H1 (cell line): ENCODE measurements at regions not wholly inside any gene's neighbourhood (a gene's known extent, or its start where the extent isn't known, plus 50 kb on each side); places are given as distances from the start of the nearest gene placed in this dataset.

Experiments
- CTCF ChIA-PET: fragments of 300-600 bp; sonication (Branson Sonifier 250); formaldehyde crosslinking; loops from one replicate; lab custom pipeline; 2021; ENCODE audit not compliant: partially characterized antibody; lab: Charles Lee
- POLR2A ChIA-PET: fragments of 300-600 bp; sonication (Branson Sonifier 250); formaldehyde crosslinking; loops from one replicate; lab custom pipeline; 2021; ENCODE audit warnings: inconsistent platforms; ENCODE audit not compliant: partially characterized antibody; lab: Charles Lee
- DNase-seq, 2 experiments: peaks; one replicate each; pipeline versions ENCODE4 v3.0.0 to v3.0.0-alpha.2; 2010 to 2022; ENCODE audit warnings: low spot score in 2 of 2, low read depth in 1 of 2, mixed read lengths in 1 of 2
- FAIRE-seq: peaks from 2 replicates; lab custom pipeline; 2011; peaks lifted over from hg19 to GRCh38; lab: Jason Lieb, UNC
- H2AFZ ChIP-seq: 2 replicates; pipeline ENCODE4 v1.8.1; 2012; ENCODE audit warnings: low read length, inconsistent platforms
- H2AK5ac ChIP-seq: 2 replicates; pipeline ENCODE4 v1.6.1; 2013; ENCODE audit warnings: low read depth, low read length
- H2BK120ac ChIP-seq: replicated peaks from 2 replicates; pipeline ENCODE3; 2013; ENCODE audit warnings: low read depth, low read length, inconsistent platforms
- H2BK12ac ChIP-seq: 2 replicates; pipeline ENCODE4 v1.6.1; 2013; ENCODE audit warnings: low read depth, low read length
- H2BK15ac ChIP-seq: 2 replicates; pipeline ENCODE4 v1.6.1; 2013; ENCODE audit warnings: low read length
- H2BK20ac ChIP-seq: 2 replicates; pipeline ENCODE4 v1.6.1; 2013; ENCODE audit warnings: low read length
- H2BK5ac ChIP-seq: 2 replicates; pipeline ENCODE4 v1.6.1; 2013; ENCODE audit warnings: low read depth, low read length
- H3K14ac ChIP-seq: 2 replicates; pipeline ENCODE4 v1.6.1; 2013; ENCODE audit warnings: inconsistent platforms; ENCODE audit not compliant: insufficient read length
- H3K18ac ChIP-seq: 2 replicates; pipeline ENCODE4 v1.6.1; 2013; ENCODE audit warnings: low read length; ENCODE audit errors: extremely low read depth
- H3K23ac ChIP-seq: 2 replicates; pipeline ENCODE4 v1.6.1; 2013; ENCODE audit warnings: inconsistent platforms; ENCODE audit not compliant: insufficient read length
- H3K23me2 ChIP-seq: 2 replicates; pipeline ENCODE4 v1.6.1; 2013; ENCODE audit warnings: low read depth, low read length
- H3K27ac ChIP-seq: 2 replicates; pipeline ENCODE4 v1.6.1; 2011; ENCODE audit warnings: low read depth, low read length, inconsistent platforms
- H3K27me3 ChIP-seq, 4 experiments: replicated peaks in 1 of 4; 1 replicate in 1 of 4; 2 replicates in 3 of 4; pipeline versions ENCODE4 v1.6.1 to v1.8.1; 2011 to 2013; ENCODE audit warnings: low read length in 3 of 4, mild to moderate bottlenecking in 3 of 4, inconsistent platforms in 2 of 4, mixed read lengths in 2 of 4, moderate library complexity in 1 of 4; ENCODE audit not compliant: control insufficient read depth in 3 of 4, insufficient read depth in 3 of 4; ENCODE audit errors: extremely low read depth in 1 of 4
- H3K36me3 ChIP-seq, 4 experiments: 2 replicates each; pipeline versions ENCODE4 v1.6.1 to v1.8.1; 2011 to 2013; ENCODE audit warnings: mild to moderate bottlenecking in 4 of 4, low read length in 3 of 4, moderate library complexity in 2 of 4, control low read depth in 1 of 4, inconsistent platforms in 1 of 4; ENCODE audit not compliant: insufficient read depth in 4 of 4, control insufficient read depth in 2 of 4
- H3K4ac ChIP-seq: replicated peaks from 2 replicates; pipeline ENCODE3; 2013; ENCODE audit warnings: low read length, low read depth, mixed read lengths, inconsistent platforms; ENCODE audit not compliant: insufficient read length
- H3K4me1 ChIP-seq, 4 experiments: replicated peaks in 1 of 4; 1 replicate in 1 of 4; 2 replicates in 3 of 4; pipeline versions ENCODE4 v1.6.1 to v1.8.1; 2011 to 2013; ENCODE audit warnings: low read length in 3 of 4, inconsistent platforms in 2 of 4, mixed read lengths in 1 of 4; ENCODE audit not compliant: insufficient read depth in 4 of 4, control insufficient read depth in 3 of 4
- H3K4me2 ChIP-seq, 2 experiments: 2 replicates each; pipeline versions ENCODE4 v1.6.1 to v1.8.1; 2011 to 2013; ENCODE audit warnings: low read depth in 2 of 2, low read length in 2 of 2, control low read depth in 1 of 2, inconsistent platforms in 1 of 2, mild to moderate bottlenecking in 1 of 2; ENCODE audit not compliant: insufficient read depth in 1 of 2
- H3K4me3 ChIP-seq, 4 experiments: fragments of 200-600, 300-600 bp in 1 of 4; sonication (generic), shearing (Covaris generic), sonication (Bioruptor Twin) in 1 of 4; 2 replicates each; pipeline versions ENCODE4 v1.5.1 to v1.8.1; 2011 to 2016; ENCODE audit warnings: low read length in 4 of 4, low read depth in 3 of 4, control low read depth in 2 of 4, inconsistent platforms in 2 of 4, mild to moderate bottlenecking in 2 of 4, mixed read lengths in 1 of 4, moderate library complexity in 1 of 4; ENCODE audit not compliant: insufficient read depth in 2 of 4; ENCODE audit errors: extremely low read depth in 1 of 4
- H3K56ac ChIP-seq: replicated peaks from 2 replicates; pipeline ENCODE3; 2013; ENCODE audit warnings: low read depth, mild to moderate bottlenecking, mixed read lengths, low read length, inconsistent platforms; ENCODE audit not compliant: insufficient read length
- H3K79me1 ChIP-seq: 2 replicates; pipeline ENCODE4 v1.6.1; 2013; ENCODE audit warnings: low read depth, low read length, control low read depth
- H3K79me2 ChIP-seq, 2 experiments: 2 replicates each; pipeline versions ENCODE4 v1.6.1 to v1.8.1; 2012 to 2013; ENCODE audit warnings: low read length in 2 of 2, mild to moderate bottlenecking in 2 of 2, inconsistent platforms in 1 of 2; ENCODE audit not compliant: insufficient read depth in 2 of 2, control insufficient read depth in 1 of 2
- H3K9ac ChIP-seq, 4 experiments: replicated peaks in 1 of 4; 1 replicate in 1 of 4; 2 replicates in 3 of 4; pipeline versions ENCODE4 v1.6.1 to v1.8.1; 2011 to 2013; ENCODE audit warnings: low read depth in 3 of 4, low read length in 3 of 4, control low read depth in 2 of 4, mild to moderate bottlenecking in 2 of 4, moderate library complexity in 2 of 4, inconsistent platforms in 1 of 4; ENCODE audit errors: extremely low read depth in 1 of 4
- H3K9me3 ChIP-seq, 2 experiments: 2 replicates each; pipeline versions ENCODE4 v1.6.1 to v1.8.1; 2012 to 2013; ENCODE audit warnings: mild to moderate bottlenecking in 2 of 2, moderate library complexity in 2 of 2, control low read depth in 1 of 2, inconsistent platforms in 1 of 2, low read depth in 1 of 2, low read length in 1 of 2, mixed read lengths in 1 of 2; ENCODE audit not compliant: insufficient read depth in 2 of 2
- H4K20me1 ChIP-seq, 2 experiments: replicated peaks in 1 of 2; 2 replicates each; pipeline versions ENCODE3 to v1.8.1; 2011 to 2013; ENCODE audit warnings: inconsistent platforms in 2 of 2, low read length in 2 of 2, mild to moderate bottlenecking in 1 of 2; ENCODE audit not compliant: insufficient read depth in 2 of 2, control insufficient read depth in 1 of 2
- H4K5ac ChIP-seq: 2 replicates; pipeline ENCODE4 v1.6.1; 2013; ENCODE audit warnings: low read length, low read depth, mixed read lengths, inconsistent platforms; ENCODE audit not compliant: insufficient read length
- H4K8ac ChIP-seq: 2 replicates; pipeline ENCODE4 v1.8.0; 2013; ENCODE audit warnings: mild to moderate bottlenecking, moderate library complexity, low read length, inconsistent platforms; ENCODE audit not compliant: insufficient read depth; ENCODE audit errors: extremely low read depth
- H4K91ac ChIP-seq: replicated peaks from 2 replicates; pipeline ENCODE3; 2013; ENCODE audit warnings: low read length, mixed read lengths, inconsistent platforms; ENCODE audit not compliant: insufficient read length
- CHD1 ChIP-seq: IDR thresholded peaks from 2 replicates; pipeline ENCODE4 v1.6.1; 2012; ENCODE audit warnings: low read depth, low read length, improper control_type of control experiment
- EZH2 ChIP-seq: fragments of 200-600 bp; sonication (generic); IDR thresholded peaks from 2 replicates; pipeline ENCODE4 v1.7.1; 2012; ENCODE audit warnings: low read depth, mild to moderate bottlenecking, moderate library complexity, low read length, inconsistent platforms; ENCODE audit not compliant: severe bottlenecking
- WGBS, 2 experiments: shearing (Covaris generic) in 1 of 2; methylation state at CpG; one replicate each; pipeline versions ENCODE4 v1.1.6 to v1.1.7; 2013 to 2015; ENCODE audit warnings: low lambda C conversion rate in 2 of 2, mixed read lengths in 2 of 2, inconsistent platforms in 1 of 2, low coverage in 1 of 2, missing lambda C conversion rate in 1 of 2; ENCODE audit not compliant: insufficient replicate concordance in 2 of 2, insufficient coverage in 1 of 2, insufficient read length in 1 of 2; ENCODE audit errors: extremely low coverage in 1 of 2, missing lambda C conversion rate in 1 of 2; 5-methylcytosine and 5-hydroxymethylcytosine counted together

GRCh38 chr11:13876423-13876822, 86.1 kb upstream of the SPON1 start:
- H2BK20ac ChIP-seq: no peak overlapping the region
- no peak overlapping the region for H2AFZ ChIP-seq
- H3K36me3 ChIP-seq: no peaks in the 10 kb centered on the region
- H3K27ac ChIP-seq: no peak overlapping the region
- H3K79me2 ChIP-seq: no peaks in the 10 kb centered on the region
- H2BK12ac ChIP-seq: no peak overlapping the region
- H3K14ac ChIP-seq: no peak overlapping the region
- H4K20me1 ChIP-seq: no peaks in the 10 kb centered on the region
- peaks cover 2% of the 10 kb centered on the region for H3K23me2 ChIP-seq
- no peak overlapping the region for H3K4ac ChIP-seq
- WGBS, 2 experiments: 88% methylated on average over 2 of the region's 2 CpGs; no CpG with 5 or more reads in 1 of the 2 experiments
- no peaks in the 10 kb centered on the region for H3K9me3 ChIP-seq
- no peak overlapping the region for H2AK5ac ChIP-seq
- ChIA-PET CTCF (interaction anchor here (0.6 to 4.2 kb wide), 4 partner anchors 10 to 105 kb away, joined by 3 to 18 read pairs (median 6); no protein-coding TSS in a partner anchor), POLR2A (interaction anchor here (0.6 to 1.2 kb wide), 2 partner anchors 41 to 80 kb away, joined by 3 read pairs; no protein-coding TSS in a partner anchor)
- no peaks in the 10 kb centered on the region; a peak in 1 of 7 replicates for H3K27me3 ChIP-seq
- no peak for FAIRE-seq
- no peak overlapping the region for H3K4me3 ChIP-seq
- no peak overlapping the region for H4K5ac ChIP-seq
- DNase-seq: no peak
- H2BK5ac ChIP-seq: no peak overlapping the region
- no peak overlapping the region for H4K8ac ChIP-seq
- H3K23ac ChIP-seq: no peak overlapping the region
- H3K56ac ChIP-seq: no peak overlapping the region
- no peak overlapping the region for H3K4me2 ChIP-seq
- peaks cover 0 to 5% (median 1%) of the 10 kb centered on the region in 4 experiments; a peak in 3 of 7 replicates for H3K4me1 ChIP-seq
- no peak overlapping the region for H2BK15ac ChIP-seq
- H3K9ac ChIP-seq: no peak overlapping the region
- no peak overlapping the region for H3K18ac ChIP-seq
- H4K91ac ChIP-seq: no peak overlapping the region
- H3K79me1 ChIP-seq: no peaks in the 10 kb centered on the region
- H2BK120ac ChIP-seq: no peak overlapping the region
- TF ChIP-seq EZH2 (no peak), CHD1 (no peak)
